Tibial nerve (tissue), 3 donors: ENCODE measurements at regions not wholly inside any gene's neighbourhood (a gene's known extent, or its start where the extent isn't known, plus 50 kb on each side); places are given as distances from the start of the nearest gene placed in this dataset.

Source experiments
- POLR2A ChIP-seq, 2 donors: fragments of 450-650 bp; IDR thresholded peaks; one replicate each; pipeline ENCODE4 v1.6.1; 2017; ENCODE audit warnings: antibody characterized with exemption in 2 of 2, mild to moderate bottlenecking in 2 of 2, moderate library complexity in 2 of 2
- TF ChIP-seq, protein P1 (sequence below), 5 experiments: fragments of 200-600 bp in 3 of 5; fragments of 450-650 bp in 2 of 5; sonication (generic) in 3 of 5; IDR thresholded peaks; one replicate each; pipeline ENCODE4 v1.5.1; 2016 to 2019; ENCODE audit warnings: antibody characterized with exemption in 5 of 5, mild to moderate bottlenecking in 3 of 5, moderate library complexity in 2 of 5

DNA sequence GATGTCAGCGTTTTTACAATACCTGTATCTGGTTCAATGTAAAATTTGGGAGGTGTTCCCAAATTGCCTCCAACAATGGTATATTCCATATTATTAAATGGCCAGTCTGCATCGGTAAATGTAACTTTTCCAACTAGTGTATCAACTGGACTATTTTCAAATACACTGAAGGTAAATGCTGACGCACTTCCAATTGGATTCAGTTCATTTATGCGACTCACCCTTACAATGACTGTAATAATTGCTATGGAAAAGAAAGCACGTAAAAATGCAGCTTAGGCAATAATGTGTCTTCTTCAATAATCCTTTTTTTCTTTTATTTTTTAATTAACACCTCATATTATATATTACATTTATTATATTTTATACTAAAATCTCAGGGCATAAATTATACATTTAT lies 209.1 kb downstream of the HGF start:
- no peak for TF ChIP-seq POLR2A (IDR thresholded peaks at IDR 0.05)
- TF ChIP-seq, protein P1, sequence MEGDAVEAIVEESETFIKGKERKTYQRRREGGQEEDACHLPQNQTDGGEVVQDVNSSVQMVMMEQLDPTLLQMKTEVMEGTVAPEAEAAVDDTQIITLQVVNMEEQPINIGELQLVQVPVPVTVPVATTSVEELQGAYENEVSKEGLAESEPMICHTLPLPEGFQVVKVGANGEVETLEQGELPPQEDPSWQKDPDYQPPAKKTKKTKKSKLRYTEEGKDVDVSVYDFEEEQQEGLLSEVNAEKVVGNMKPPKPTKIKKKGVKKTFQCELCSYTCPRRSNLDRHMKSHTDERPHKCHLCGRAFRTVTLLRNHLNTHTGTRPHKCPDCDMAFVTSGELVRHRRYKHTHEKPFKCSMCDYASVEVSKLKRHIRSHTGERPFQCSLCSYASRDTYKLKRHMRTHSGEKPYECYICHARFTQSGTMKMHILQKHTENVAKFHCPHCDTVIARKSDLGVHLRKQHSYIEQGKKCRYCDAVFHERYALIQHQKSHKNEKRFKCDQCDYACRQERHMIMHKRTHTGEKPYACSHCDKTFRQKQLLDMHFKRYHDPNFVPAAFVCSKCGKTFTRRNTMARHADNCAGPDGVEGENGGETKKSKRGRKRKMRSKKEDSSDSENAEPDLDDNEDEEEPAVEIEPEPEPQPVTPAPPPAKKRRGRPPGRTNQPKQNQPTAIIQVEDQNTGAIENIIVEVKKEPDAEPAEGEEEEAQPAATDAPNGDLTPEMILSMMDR (IDR thresholded peaks at IDR 0.05): no peak
